Esophagus (tissue), 2 donors: ENCODE measurements at regions not wholly inside any gene's neighbourhood (a gene's known extent, or its start where the extent isn't known, plus 50 kb on each side); places are given as distances from the start of the nearest gene placed in this dataset.
"Not testable (repeated sequence)": the region's sequence is repeated elsewhere in the genome, so short reads cannot be mapped to it uniquely, and the experiment has no call there.

ENCODE experiments used
- H3K27ac ChIP-seq, 2 donors: one replicate each; pipeline ENCODE4 v1.5.1; 2013; ENCODE audit warnings: low read depth in 2 of 2, mild to moderate bottlenecking in 2 of 2, inconsistent platforms in 1 of 2, low read length in 1 of 2, moderate library complexity in 1 of 2
- H3K27me3 ChIP-seq, 2 donors: one replicate each; pipeline ENCODE4 v1.6.1; 2013; ENCODE audit warnings: low read length in 2 of 2, control low read depth in 1 of 2, mild to moderate bottlenecking in 1 of 2; ENCODE audit not compliant: insufficient read depth in 2 of 2, control insufficient read depth in 1 of 2
- H3K36me3 ChIP-seq, 2 donors: one replicate each; pipeline ENCODE4 v1.6.1; 2013; ENCODE audit warnings: low read length in 1 of 2; ENCODE audit not compliant: control insufficient read depth in 2 of 2, insufficient read depth in 2 of 2
- H3K4me1 ChIP-seq, 2 donors: one replicate each; pipeline ENCODE4 v1.6.1; 2013; ENCODE audit warnings: low read length in 1 of 2; ENCODE audit not compliant: control insufficient read depth in 2 of 2, insufficient read depth in 2 of 2
- H3K4me3 ChIP-seq, 2 donors: one replicate each; pipeline ENCODE4 v1.5.1; 2013; ENCODE audit warnings: low read length in 2 of 2, mild to moderate bottlenecking in 2 of 2, low read depth in 1 of 2, moderate library complexity in 1 of 2
- H3K9me3 ChIP-seq, 2 donors: one replicate each; pipeline ENCODE4 v1.6.1; 2013; ENCODE audit warnings: mild to moderate bottlenecking in 2 of 2, low read depth in 1 of 2, low read length in 1 of 2, moderate library complexity in 1 of 2; ENCODE audit not compliant: control insufficient read depth in 2 of 2, insufficient read depth in 1 of 2
- WGBS, 2 donors: extraction: QIAGEN DNeasy Blood & Tissue Kit; methylation state at CpG; one replicate each; pipeline ENCODE4 v1.1.7; 2013; 5-methylcytosine and 5-hydroxymethylcytosine counted together
- donor health status: healthy with polysubstance abuse.
- donor health status: Bipolar disorder and iron deficiency.

DNA sequence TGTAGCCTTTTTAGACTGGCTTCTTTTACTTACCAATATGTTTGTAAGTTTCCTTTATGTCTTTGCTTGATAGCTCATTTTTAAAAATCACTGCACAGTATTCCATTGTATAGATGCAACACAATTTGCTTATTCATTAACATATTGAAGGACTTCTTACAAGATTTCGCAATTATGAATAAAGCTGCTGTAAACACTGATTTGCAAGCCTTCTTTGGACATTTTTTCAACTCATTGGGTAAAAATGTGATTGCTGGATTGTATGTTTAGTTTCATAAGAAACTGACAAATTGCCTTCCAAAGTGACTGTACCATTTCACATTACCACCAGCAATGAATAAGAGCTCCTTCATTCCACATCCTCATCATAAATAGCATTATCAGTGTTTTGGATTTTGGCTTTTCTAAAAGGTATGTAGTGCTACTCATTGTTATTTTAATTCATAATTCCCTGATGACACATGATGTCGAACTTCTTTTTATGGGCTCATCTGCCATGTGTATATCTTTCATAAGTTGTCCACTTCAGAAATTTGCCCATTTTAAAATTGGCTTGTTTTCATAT lies 80.7 kb downstream of the TFAP2B start:
- no peaks in the 10 kb centered on the region for H3K27me3 ChIP-seq
- H3K9me3 ChIP-seq, result no peaks in the 10 kb centered on the region
- no peak overlapping the region for H3K27ac ChIP-seq
- H3K4me1 ChIP-seq, result no peaks in the 10 kb centered on the region
- no peaks in the 10 kb centered on the region for H3K36me3 ChIP-seq
- no peak overlapping the region for H3K4me3 ChIP-seq
- 80 to 90% methylated on average over 2 of the region's 2 CpGs for WGBS, 2 donors

DNA sequence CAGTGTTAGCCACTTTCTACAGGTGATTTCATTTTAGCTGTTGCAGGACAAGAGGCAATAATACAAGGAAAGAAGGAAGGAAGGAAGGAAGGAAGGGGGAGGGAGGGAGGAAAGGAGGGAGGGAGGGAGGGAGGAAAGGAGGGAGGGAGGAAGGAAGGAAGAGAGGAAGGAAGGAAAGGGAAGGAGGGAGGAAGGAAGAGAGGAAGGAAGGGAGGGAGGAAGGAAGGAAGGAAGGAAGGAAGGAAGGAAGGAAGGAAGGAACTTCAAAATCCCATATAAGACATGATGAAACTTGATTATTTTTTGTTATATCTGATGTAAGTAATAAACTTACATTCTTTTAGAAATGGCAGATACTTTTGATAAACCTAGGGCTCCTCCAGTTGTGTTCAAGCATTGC lies 83.6 kb downstream of the TFAP2B start:
- Histone ChIP-seq H3K36me3 (no peaks in the 10 kb centered on the region), H3K27me3 (no peaks in the 10 kb centered on the region), H3K4me3 (no peak overlapping the region), H3K27ac (no peak overlapping the region), H3K4me1 (no peaks in the 10 kb centered on the region), H3K9me3 (no peaks in the 10 kb centered on the region)

DNA sequence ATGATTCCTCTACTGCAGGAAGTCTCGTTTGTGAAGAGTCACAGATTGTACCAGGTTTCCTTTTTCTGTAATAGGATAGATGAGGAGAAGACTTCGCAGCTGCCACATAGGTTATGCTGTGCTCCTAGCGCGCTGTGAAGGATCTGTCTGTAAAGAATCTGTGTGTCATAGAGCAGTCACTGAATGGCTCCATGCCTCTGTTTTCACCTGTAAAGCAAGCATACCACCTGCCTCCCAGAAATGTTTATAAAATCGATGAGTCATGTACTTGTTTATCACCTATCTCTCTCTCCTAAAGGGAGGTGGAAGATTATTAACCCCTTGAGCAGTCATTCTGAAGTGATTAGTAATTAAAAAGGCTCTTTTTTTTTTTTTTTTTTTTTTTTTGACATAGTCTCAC lies 86.6 kb downstream of the TFAP2B start:
- no peaks in the 10 kb centered on the region for H3K9me3 ChIP-seq
- H3K27me3 ChIP-seq, result no peaks in the 10 kb centered on the region

DNA sequence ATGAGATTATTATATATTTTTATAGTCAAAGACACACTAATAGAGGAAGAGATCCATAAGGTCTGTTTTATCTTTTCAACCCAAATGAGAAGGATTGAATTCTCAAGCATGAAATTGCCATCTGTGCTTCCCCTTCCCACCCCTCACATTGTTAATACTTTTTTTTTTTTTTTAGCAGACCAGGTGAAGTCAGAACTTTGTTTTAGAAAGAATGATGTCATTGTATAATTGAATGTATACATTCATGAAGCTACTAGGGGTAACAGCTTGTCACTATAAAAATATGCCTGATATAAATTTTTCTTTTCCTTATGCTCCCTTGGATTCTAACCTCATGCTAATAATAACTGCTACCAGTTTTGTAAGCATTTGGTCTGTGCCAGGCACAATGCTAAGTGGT lies 88.9 kb downstream of the TFAP2B start:
- no peak overlapping the region for H3K4me3 ChIP-seq
- no peaks in the 10 kb centered on the region for H3K4me1 ChIP-seq
- no peaks in the 10 kb centered on the region for H3K27me3 ChIP-seq
- no peaks in the 10 kb centered on the region for H3K9me3 ChIP-seq
- H3K36me3 ChIP-seq, result no peaks in the 10 kb centered on the region
- no peak overlapping the region for H3K27ac ChIP-seq

More for the DNA sequence above, 86.6 kb downstream of the TFAP2B start:
- Histone ChIP-seq H3K4me3 (no peak overlapping the region), H3K4me1 (no peaks in the 10 kb centered on the region), H3K36me3 (no peaks in the 10 kb centered on the region), H3K27ac (no peak overlapping the region)
- WGBS, 2 donors, result 49 to 50% methylated on average over 5 of the region's 5 CpGs

DNA sequence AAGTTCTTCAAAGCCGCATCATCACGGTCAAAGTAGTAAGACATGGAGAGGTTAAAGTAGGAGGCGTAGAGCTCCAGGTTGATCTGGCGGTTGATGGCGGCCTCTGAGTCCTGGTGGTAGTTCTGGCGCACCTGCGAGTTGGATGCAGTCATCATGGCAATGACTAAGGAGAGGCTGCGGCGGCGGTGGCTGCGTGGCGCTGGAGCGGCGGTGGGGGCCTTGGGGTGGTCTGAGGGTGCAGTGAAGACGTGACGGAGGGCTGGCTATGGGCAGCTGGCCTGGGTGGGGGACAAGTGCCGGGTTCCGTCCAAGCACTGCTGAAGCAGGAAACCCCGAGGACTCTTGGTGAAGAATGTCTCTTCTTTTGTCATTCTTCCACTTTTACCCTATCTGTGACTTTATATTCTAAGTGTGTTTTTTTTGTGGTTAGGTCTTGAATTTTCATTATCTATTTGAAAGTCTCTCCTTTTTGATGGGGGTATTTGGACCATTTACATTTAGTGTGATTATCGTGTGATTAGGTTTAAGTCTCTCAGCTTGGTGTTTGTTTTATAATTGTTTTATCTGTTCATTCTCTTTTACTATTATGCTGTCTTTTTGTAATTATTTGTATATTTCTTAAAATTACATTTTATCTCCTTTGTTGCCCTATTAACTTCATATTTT lies 94.6 kb downstream of the TFAP2B start:
- H3K4me3 ChIP-seq, result no peak overlapping the region
- WGBS, 2 donors, result 94 to 97% methylated on average over 20 of the region's 20 CpGs
- no peak overlapping the region for H3K27ac ChIP-seq
- H3K9me3 ChIP-seq, result peaks cover 3 to 4% of the 10 kb centered on the region in 2 donors
- H3K36me3 ChIP-seq, result no peaks in the 10 kb centered on the region
- no peaks in the 10 kb centered on the region for H3K4me1 ChIP-seq
- H3K27me3 ChIP-seq, result no peaks in the 10 kb centered on the region

DNA sequence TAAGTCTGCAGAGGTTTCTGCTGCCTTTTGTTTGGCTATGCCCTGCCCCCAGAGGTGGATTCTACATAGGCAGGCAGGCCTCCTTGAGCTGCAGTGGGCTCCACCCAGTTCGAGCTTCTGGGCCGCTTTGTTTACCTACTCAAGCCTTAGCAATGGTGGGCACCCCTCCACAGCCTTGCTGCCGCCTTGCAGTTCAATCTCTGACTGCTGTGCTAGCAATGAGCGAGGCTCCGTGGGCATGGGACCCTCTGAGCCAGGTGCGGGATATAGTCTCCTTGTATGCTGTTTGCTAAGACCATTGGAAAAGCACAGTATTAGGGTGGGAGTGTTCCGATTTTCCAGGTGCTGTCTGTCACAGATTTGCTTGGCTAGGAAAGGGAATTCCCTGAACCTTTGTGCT lies 102.7 kb downstream of the TFAP2B start:
- H3K4me3 ChIP-seq, H3K27me3 ChIP-seq, H3K36me3 ChIP-seq, H3K4me1 ChIP-seq, H3K27ac ChIP-seq, H3K9me3 ChIP-seq: not testable (repeated sequence)
- 88 to 94% methylated on average over 7 of the region's 7 CpGs for WGBS, 2 donors

DNA sequence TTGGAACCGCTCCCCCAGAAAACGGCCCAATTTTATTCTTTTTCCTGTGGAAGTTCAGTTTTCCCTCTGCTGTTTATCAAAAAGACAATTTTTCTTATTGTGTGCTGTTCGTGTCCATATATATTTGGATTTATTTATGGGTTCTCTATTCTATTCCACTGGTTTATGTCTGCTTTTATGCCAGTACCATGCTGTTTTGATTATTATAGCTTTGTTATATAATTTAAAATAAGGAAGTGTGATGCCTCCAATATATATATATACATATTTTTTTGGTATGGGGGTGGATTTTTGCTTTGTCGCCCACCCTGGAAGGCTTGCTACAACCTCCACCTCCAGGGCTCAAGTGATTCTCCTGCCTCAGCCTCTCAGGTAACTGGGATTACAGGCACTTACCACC lies 103.3 kb downstream of the TFAP2B start:
- no peak overlapping the region for H3K4me3 ChIP-seq
- WGBS, 2 donors, result 89 to 96% methylated on average over 4 of the region's 4 CpGs
- no peaks in the 10 kb centered on the region for H3K27me3 ChIP-seq
- H3K9me3 ChIP-seq, result no peaks in the 10 kb centered on the region
- no peaks in the 10 kb centered on the region for H3K4me1 ChIP-seq
- H3K36me3 ChIP-seq, result no peaks in the 10 kb centered on the region
- no peak overlapping the region for H3K27ac ChIP-seq

DNA sequence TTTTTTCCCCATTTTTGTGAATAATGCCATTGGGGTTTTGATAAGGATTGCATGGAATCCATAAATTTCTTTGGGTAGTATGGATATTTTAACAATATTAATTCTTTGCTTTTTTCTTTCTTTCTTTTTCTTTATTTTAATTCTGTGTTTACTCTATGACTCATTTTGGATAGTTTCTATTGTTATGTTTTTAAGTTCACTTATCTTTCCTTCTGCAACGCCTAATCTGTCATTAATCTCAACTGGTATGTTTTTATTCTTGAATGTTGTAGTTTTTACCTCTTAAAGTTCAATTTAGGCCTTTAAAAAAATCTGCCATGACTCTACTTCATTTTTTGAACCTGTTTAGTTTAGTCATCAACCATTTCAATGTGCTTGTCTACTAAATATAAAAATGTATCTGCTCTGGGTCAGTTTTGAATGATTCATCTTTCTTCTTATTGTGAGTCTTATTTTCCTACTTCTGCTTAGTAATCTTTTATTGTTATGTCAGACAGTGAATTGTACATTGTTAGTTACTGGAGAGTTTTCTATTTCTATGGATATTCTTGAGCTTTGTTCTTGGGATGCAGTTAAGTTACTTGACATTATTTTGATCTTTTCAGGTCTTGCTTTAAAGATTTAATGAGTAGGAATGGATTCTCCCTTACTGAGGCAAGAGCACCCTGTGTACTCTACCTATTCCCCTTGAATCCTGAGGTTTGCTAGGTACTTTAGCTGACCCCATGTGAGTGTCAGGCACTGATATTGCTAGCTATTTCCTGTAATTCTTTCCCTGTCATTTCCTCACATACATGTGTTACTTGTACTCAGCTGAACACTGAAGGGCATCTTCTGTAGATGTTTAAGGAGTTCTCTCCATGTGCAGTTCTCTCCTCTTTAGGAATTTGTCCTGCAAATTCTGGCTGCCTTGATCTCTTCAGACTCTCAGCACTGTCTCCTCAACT lies 104.2 kb downstream of the TFAP2B start:
- 0% methylated on average over 1 of the region's 1 CpG for WGBS, 2 donors
- H3K9me3 ChIP-seq, result no peaks in the 10 kb centered on the region
- H3K36me3 ChIP-seq, result no peaks in the 10 kb centered on the region
- H3K27me3 ChIP-seq, result no peaks in the 10 kb centered on the region
- no peak overlapping the region for H3K27ac ChIP-seq
- H3K4me1 ChIP-seq, result no peaks in the 10 kb centered on the region
- no peak overlapping the region for H3K4me3 ChIP-seq

DNA sequence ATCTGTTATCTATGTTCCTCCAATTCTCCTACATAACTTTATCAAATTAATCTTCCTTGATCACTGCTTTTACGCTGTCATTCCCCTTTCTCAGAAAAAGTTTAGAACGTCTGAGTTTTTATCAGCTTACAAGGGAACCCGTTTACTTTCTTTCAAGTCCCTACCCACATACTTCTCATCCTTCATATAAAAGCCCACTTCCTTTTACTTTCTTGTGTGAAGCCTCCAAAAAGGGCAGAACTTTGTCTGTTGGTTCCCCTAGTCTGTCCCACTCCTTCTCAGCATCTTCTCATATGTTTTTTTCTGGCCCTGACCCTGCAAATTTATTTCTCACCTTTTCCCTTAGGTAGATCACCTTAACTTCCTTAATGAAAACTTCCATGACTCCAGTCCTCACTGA lies 106.1 kb downstream of the TFAP2B start:
- Histone ChIP-seq H3K4me1 (no peaks in the 10 kb centered on the region), H3K9me3 (no peaks in the 10 kb centered on the region), H3K27ac (no peak overlapping the region), H3K36me3 (no peaks in the 10 kb centered on the region), H3K4me3 (no peak overlapping the region), H3K27me3 (no peaks in the 10 kb centered on the region)
- 49 to 64% methylated on average over 3 of the region's 3 CpGs for WGBS, 2 donors
